Right lung (tissue), 2 donors: ENCODE measurements at regions not wholly inside any gene's neighbourhood (a gene's known extent, or its start where the extent isn't known, plus 50 kb on each side); places are given as distances from the start of the nearest gene placed in this dataset.

Experiments used
- DNase-seq, 2 donors: peaks; one replicate each; pipeline ENCODE4 v3.0.0-alpha.2; 2013

DNA sequence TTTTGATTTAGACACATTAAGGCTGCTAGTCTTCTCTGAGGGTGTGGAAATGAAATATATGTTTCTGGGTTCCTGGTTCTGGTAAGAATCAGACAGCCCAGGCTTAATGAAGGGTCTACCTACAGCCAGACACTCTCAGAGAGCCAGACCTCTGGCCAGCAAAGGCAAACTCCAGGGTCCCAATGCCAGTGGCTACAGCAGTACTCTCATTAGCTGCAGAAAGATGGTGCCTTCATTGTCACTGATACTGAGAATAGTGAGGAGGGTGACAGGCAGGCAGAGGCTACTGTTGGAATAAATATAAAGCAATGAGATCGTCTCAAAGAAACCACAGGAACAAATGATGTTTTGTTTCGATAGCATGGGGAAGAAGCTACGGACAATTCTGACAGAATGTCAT lies 437.6 kb downstream of the GPM6A start:
- no peak for DNase-seq

DNA sequence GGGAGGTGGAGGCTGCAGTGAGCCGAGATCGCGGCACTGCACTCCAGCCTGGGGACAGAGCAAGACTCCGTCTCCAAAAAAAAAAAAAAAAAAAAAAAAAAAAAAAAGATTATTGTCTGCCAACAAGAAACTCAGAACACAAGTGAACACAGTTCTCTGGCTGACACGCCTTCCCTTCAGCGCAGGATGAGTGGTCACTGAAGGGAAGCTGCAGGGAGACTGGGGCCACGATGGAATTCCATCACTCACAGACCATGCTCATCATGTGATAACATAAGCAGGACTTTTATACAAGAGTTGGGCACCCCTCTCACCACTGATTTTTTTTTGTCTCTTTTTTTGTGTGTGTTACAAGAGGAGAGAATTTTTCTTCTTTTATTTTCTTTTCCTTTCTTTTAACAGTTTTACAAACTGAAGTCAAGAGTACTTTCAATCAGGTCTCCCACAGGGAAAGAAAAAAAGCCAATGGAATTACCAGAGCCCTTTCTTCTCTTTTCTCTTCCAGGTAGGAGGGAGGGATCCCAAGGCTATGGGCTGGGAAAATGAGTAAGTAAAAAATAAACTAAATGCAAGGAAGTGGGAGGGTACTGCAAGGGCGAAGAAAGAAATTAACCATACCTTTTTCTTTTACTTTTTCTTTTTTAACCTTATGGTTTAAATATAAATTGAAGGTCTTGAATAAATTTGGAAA lies 435.6 kb downstream of the GPM6A start:
- no peak for DNase-seq

GRCh38 chr4:175377203-175377602 lies 434.9 kb downstream of the GPM6A start:
- DNase-seq, result no peak

DNA sequence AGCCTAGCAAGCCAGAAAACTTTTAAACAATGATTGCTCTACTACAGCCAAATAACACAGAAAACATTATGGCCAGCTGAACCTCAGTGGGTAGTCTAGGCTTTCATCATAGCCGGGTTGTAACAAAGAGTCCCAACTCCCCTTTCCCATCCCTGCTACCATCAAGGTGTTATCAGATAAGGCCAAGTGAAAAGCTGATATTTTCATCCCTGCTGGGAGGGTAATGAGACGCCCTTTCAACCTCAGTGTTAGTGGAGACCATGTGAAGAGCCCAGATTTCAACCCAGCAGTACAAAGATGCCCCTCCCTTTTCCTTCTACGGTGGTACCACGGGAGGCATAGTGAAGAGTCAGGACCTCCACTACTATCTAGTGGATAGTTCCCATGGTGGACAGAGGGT lies 433.7 kb downstream of the GPM6A start:
- no peak for DNase-seq

DNA sequence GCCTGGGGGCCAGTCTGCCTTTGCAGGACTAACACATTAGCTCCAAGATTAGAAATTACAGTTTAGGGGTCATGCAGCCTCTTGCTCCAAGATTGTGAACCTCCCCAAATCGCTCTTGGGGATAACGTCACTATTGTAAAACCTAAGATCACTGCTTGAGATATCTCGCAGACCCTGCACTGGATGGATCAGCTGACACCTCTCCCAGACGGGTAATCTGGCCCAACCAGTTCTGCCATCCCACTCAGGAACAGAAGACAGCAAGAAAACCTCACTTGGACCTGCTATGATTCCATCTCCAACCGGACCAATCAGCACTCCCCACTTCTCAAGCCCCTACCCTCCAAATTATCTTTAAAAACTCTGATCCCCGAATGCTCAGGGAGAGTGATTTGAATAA lies 431.2 kb downstream of the GPM6A start:
- DNase-seq, result no peak

GRCh38 chr4:175385797-175386196 lies 426.3 kb downstream of the GPM6A start:
- no peak for DNase-seq

GRCh38 chr4:175386776-175387507 lies 425.1 kb downstream of the GPM6A start:
- DNase-seq, result no peak

- DNase-seq, result no peak
These were observed 417.9 kb downstream of the GPM6A start for GRCh38 chr4:175394208-175394607.

- no peak for DNase-seq
These were observed 406.1 kb downstream of the GPM6A start for GRCh38 chr4:175405961-175406360.

DNA sequence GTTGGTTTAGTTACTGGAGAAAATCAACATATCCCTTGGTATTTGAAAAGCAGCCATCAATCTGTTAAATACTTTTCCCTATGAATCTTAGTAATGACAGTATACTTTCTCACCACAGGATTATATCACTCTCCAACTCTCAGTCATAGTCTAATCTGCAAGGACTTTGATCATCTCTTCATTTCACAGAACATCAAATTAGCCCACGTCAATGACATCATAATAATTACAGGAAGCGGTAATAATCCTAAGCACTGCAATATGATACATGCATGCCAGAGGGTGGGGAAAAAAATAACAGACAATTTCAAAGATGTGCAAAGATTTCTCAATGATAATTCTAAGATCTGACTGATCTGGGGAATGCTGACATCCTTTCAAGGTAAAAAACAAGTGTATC lies 404.1 kb downstream of the GPM6A start:
- DNase-seq, result no peak

DNA sequence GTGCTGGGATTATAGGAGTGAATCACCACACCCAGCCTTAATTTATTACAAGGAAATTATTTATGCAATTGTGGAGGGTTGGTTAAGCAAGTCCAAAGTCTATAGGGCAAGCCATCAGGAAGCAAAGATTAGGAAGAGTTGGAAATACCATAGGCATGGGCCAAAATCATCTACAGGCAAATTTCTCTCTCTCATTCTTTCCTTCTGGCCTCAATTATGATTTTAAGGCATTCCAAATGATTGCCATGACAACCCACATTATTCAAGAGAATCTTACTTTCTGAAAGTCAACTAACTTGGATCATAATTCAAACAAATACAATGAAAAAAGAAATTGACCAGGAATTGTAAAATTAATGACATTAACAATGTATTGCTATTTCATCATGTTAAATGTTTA lies 400.8 kb downstream of the GPM6A start:
- DNase-seq, result no peak

- DNase-seq, result no peak
These were observed 399.9 kb downstream of the GPM6A start for GRCh38 chr4:175412161-175412560.

- no peak for DNase-seq
These were observed 399.3 kb downstream of the GPM6A start for GRCh38 chr4:175412746-175413145.

- DNase-seq, result no peak
These were observed 398.5 kb downstream of the GPM6A start for GRCh38 chr4:175413561-175413960.

- no peak for DNase-seq
These were observed 397.5 kb downstream of the GPM6A start for GRCh38 chr4:175414602-175415001.

DNA sequence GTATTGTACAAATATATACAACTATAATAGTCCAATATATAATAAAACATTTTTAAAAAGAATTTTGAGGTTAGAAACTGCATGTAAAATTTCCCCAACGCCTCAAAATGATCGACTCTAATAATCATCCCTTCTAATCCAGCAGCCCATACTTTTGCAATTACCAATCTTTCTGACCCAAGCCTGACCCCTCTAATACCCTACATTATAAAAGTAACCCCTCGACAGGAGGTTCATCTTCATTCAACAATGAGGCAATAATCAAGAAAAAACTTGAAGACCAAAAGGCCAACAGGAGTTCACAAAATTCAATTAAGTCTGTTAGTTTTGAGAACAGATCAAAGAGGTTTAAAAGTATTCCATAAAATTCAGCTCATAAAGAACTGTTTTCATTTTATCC lies 393.5 kb downstream of the GPM6A start:
- no peak for DNase-seq

DNA sequence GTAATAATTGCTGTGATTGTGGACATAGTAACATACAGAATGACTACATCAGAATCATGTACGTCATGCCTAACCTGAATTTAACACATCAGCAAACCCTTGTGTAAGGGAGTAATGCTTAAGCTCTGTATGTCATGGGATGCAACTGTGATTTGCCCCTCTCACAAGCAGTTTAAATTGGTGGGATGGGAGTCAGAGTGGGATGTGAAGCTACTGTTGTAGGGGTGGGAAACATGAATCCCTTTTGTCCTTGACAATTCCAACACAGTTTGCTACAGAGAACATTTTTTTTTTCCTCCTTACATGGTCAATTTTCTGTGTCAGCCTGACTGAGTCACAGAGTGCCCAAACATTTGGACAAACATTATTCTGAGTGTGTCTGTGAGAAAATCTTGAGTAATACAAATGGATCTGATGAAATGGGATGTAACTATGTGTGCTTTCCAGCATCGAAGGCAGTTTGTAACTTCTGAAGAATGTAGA lies 392.8 kb downstream of the GPM6A start:
- DNase-seq, result no peak

GRCh38 chr4:175421506-175421905 lies 390.6 kb downstream of the GPM6A start:
- no peak for DNase-seq

- no peak for DNase-seq
These were observed 389.7 kb downstream of the GPM6A start for GRCh38 chr4:175422331-175422730.

- DNase-seq, result no peak
These were observed 388.0 kb downstream of the GPM6A start for GRCh38 chr4:175424111-175424510.

DNA sequence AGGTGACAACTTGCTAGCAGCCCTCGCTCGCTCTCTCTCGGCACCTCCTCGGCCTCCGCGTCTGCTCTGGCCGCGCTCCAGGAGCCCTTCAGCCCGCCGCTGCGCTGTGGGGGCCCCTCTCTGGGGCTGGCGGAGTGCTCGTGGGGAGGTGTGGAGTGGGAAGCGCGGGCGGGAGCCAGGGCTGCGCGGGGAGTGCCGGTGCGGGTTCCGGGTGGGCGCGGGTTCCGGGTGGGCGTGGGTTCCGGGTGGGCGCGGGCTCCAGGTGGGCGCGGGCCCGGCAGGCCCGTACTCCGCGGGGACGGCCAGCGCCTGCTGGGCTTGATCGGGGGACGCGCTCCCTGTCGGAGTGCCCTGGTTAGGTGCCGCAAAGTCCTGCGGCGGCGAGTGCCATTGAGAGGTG lies 384.3 kb downstream of the GPM6A start:
- DNase-seq, result no peak

- no peak for DNase-seq
These were observed 380.4 kb downstream of the GPM6A start for GRCh38 chr4:175431694-175432093.

GRCh38 chr4:175435381-175435783 lies 376.7 kb downstream of the GPM6A start:
- peak in 1 of 2 donors; percentile 6 for DNase-seq

GRCh38 chr4:175436196-175436595 lies 375.9 kb downstream of the GPM6A start:
- no peak for DNase-seq
